ENCODE measurements at regions not wholly inside any gene's neighbourhood (a gene's known extent, or its start where the extent isn't known, plus 50 kb on each side); places are given as distances from the start of the nearest gene placed in this dataset.
"Not testable (repeated sequence)": the region's sequence is repeated elsewhere in the genome, so short reads cannot be mapped to it uniquely, and the experiment has no call there.

- no peak for DNase-seq (ENCODE audit: low read depth in 2 of 2)
Measured at GRCh38 chr12:68422956-68423574, 90.9 kb upstream of the MDM1 start.

DNA sequence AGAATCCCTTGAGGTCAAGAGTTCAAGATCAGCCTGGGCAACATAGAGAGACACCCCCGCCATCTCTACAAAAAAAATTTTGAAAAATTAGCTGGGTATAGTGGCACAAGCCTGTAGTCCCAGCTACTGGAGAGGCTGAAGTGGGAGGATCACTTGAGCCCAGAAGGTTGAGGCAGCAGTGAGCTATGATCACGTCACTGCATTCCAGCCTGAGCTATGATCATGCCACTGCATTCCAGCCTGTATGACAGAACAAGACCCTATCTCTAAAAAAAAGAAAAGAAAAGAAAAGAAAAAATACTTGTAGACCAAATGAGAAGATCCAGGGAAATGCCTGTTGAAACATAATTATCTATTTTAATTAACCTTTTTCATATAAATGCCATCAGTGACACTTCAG is 93.8 kb upstream of the MDM1 start:
- no peak for DNase-seq (ENCODE audit: low read depth in 2 of 2)

- DNase-seq (ENCODE audit: low read depth in 2 of 2): no peak
Measured at GRCh38 chr12:68428211-68428610, 96.0 kb upstream of the MDM1 start.

DNA sequence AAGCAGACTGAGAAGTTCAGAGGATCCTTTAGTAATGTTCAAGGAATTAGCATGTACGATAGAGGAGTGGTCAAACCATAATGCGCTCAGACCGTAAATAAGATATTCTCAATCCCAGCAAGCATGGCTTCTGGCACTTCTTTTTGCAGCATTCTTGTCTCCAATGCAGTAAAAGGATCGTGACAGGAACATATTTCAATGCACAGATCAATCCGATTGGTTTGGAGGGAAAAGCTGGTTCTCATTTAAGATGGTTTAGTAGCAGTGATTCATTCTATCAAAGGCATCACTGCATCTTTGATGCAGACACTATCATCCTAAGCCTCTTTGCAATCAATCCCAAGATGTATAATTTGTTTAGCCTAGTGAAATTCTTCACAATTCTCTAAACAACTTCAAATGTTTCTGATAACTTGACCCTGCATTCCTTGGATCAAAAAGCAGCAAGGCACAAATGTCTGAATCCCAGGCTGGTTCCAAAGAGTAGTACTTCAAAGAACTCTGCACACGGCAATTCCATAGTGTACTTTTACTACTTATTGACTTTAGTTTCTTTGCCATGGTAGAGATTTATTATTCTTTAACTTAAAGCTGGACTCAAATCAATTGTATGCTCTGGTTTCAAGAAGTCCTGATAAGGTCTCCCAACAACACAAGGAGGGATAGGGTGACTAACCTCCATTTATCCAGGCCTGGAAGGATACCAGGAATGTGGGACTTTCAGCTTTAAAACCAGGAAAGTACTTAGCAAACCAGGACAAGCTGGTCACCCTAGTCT is 96.8 kb upstream of the MDM1 start:
- no peak for DNase-seq (ENCODE audit: low read depth in 2 of 2)

- DNase-seq (ENCODE audit: low read depth in 2 of 2): no peak
Measured at GRCh38 chr12:68429696-68430095, 97.5 kb upstream of the MDM1 start.

DNA sequence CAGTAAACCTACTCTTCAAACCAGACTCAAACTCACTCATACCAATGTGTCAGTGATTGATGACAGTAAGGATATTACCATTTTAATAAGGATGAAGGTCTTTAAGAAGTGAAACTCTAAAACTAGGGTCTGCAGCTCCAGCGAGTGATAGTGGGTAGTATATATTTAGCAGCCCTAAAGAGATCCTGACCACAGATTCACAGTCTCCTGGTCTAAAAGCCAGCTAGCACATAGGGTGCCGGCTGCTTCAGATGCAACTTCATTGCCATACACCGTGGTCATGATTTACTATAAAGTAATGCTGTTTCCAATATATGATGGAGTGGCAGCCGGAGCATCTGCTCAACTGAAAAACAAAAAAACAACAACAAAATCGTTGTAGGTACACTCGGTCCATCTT is 99.6 kb upstream of the MDM1 start:
- DNase-seq (ENCODE audit: low read depth in 2 of 2): no peak

DNA sequence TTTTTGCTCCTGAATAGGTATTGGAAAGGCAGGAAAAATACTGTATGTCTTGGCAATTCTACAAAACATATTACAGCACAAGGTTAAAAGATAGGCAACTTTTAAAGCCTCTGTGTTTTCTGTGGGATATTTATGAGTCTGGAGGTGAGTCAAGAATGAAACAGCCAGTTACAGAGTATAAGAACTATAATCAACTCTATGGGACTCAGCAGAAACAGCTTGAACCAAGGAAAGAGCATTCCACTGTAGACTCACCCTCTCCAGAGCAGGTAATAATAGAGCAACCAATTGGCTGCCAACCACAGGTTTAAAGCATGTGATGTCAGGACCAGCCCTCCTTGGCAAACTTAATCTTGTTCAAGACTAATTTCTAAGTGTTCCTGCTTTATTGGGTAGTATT is 100.5 kb upstream of the MDM1 start:
- DNase-seq (ENCODE audit: low read depth in 2 of 2): no peak

- no peak for DNase-seq (ENCODE audit: low read depth in 2 of 2)
Measured at GRCh38 chr12:68434391-68435298, 102.5 kb upstream of the MDM1 start.

GRCh38 chr12:68435299-68435637 is 103.1 kb upstream of the MDM1 start:
- DNase-seq (ENCODE audit: low read depth in 2 of 2): no peak

DNA sequence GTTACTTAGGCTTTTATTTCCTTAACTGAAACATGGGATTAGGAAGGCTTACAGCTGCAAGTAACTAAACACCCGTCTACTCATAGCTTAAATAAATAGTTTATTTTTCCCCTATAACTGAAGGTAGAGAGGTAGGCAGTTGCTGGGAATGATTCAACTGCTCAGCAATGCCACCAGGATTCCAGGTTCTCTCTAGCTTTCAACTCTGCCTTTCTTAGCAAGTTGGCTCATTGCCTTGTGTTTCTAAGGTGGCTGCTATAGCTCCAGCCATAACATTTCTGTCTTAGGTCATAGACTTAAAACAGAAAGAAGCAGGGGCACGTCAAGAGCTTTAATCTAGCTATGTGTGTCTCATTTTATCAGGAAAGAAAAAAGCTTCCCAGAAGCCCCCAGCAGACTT is 103.7 kb upstream of the MDM1 start:
- no peak for DNase-seq (ENCODE audit: low read depth in 2 of 2)

DNA sequence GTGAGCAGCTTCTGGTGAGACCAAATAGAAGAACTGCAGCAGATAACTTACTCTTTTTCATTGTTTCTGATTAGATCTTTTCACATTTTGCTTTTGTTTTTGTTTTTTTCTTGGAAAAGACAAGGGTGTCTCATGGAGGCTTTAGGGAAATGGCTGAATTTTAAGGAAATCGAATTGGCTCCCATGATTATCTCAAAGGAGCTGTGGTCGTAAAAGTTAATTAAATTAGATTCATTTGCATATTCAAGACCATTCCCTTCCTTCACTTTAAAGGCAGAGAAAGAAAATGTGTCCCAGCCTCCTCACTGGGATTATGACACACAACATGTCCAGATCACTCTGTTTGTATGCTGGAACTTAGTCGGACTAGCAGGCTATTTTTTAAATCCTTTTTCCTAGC is 106.4 kb upstream of the MDM1 start:
- DNase-seq (ENCODE audit: low read depth in 2 of 2): no peak

GRCh38 chr12:68439368-68440045 is 107.3 kb upstream of the MDM1 start:
- DNase-seq (ENCODE audit: low read depth in 2 of 2): no peak

- DNase-seq (ENCODE audit: low read depth in 2 of 2): no peak
Measured at GRCh38 chr12:68440068-68440581, 108.0 kb upstream of the MDM1 start.

DNA sequence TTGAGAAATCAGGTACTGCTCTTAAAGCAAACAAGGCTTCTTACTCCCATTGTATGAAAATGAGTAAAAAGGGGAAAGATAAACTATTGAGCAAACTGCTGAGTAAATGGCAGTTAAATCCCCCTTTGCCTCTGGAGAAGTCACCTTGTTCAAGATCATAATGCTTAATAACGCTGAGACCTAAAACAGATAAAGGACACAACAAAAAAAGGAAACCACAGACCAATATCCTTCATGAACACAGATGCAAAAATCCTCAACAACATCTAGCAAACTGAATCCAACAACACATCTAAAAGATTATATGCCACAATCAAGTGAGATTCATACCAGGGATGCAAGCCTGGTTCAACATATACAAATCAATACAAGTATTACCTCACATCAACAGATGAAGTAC is 109.0 kb upstream of the MDM1 start:
- no peak for DNase-seq (ENCODE audit: low read depth in 2 of 2)

DNA sequence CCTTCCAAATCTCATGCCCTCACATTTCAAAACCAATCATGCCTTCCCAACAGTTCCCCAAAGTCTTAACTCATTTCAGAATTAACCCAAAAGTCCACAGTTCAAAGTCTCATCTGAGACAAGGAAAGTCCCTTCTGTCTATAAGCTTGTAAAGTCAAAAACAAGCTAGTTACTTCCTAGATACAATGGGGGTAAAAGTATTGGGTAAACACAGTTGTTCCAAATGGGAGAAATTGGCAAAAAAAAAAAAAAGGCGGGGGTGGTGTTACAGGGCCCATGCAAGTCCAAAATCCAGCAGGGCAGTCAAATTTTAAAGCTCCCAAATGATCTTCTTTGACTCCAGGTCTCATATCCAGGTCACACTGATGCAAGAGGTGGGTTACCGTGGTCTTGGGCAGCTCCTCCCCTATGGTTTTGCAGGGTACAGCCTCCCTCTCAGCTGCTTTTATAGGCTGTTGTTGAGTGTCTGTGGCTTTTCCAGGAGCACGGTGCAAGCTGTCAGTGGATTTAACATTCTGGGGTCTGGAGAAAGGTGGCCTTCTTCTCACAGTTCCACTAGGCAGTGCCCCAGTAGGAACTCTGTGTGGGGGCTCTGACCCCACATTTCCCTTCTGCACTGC is 110.3 kb upstream of the MDM1 start:
- not testable (repeated sequence) for DNase-seq (ENCODE audit: low read depth in 2 of 2)

- not testable (repeated sequence) for DNase-seq (ENCODE audit: low read depth in 2 of 2)
Measured at GRCh38 chr12:68443695-68444094, 111.5 kb upstream of the MDM1 start.

- DNase-seq (ENCODE audit: low read depth in 2 of 2): no peak
Measured at GRCh38 chr12:68445824-68446223, 113.7 kb upstream of the MDM1 start.

- no peak for DNase-seq (ENCODE audit: low read depth in 2 of 2)
Measured at GRCh38 chr12:68446384-68446783, 114.2 kb upstream of the MDM1 start.

DNA sequence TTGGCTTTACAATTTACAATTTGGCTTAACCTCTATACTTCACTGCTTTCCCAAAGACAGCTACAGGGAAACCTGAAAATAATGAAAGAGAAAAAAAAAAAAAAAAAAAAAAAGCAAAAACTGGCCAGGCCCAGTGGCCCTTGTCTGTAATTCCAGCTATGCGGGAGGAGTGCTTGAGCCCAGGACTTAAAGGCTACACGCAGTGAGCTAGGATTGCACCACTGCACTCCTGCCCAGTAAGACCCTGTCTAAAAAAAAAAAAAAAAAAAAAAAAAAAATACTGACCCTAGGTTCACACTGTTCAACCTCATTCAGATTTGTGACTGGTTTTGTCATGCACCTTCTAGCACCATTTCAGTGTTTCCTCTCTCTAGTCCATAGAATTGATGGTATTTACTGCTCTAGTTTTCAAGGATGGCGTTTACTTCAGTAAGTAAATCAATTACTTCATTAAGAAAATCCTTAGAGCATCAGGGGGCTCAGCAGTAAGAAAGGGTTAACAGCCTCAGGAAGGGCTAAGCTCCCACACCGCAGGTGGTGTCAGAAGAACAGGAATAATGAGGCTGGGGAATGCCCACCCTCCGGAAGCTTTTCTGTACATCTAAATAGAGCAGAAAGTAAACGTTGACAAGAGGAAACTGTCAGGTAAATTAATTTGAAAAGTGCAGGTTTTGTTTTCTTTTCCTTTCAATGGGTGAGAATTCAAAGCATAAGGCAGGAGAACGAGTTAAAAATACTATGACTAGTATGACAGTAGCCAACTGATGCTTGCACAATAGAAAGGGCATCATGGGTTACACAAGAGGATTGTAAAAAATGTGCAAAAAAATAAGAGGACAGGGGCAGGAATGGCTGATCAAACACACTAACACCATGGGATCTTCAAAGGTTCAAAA is 115.0 kb upstream of the MDM1 start:
- DNase-seq (ENCODE audit: low read depth in 2 of 2): no peak

GRCh38 chr12:68447797-68448260 is 115.7 kb upstream of the MDM1 start:
- DNase-seq (ENCODE audit: low read depth in 2 of 2): no peak

All from stimulated activated CD8-positive, alpha-beta memory T cell treated with anti-CD3 and anti-CD28 coated beads, Interleukin-2, amount 100 ng/mL, for 1 hour (primary cell).